Ovary (tissue), 7 donors: ENCODE measurements at regions not wholly inside any gene's neighbourhood (a gene's known extent, or its start where the extent isn't known, plus 50 kb on each side); places are given as distances from the start of the nearest gene placed in this dataset.

Source experiments
- DNase-seq, 5 donors: peaks; one replicate each; pipeline ENCODE4 v3.0.0-alpha.2; 2019 to 2020
- H3K27ac ChIP-seq, 2 donors: fragments of 200-600 bp; one replicate each; pipeline versions ENCODE4 v1.5.1 to v1.8.0; 2019 to 2022
- H3K27me3 ChIP-seq: fragments of 200-600 bp; one replicate; pipeline ENCODE4 v1.8.0; 2022
- H3K36me3 ChIP-seq: fragments of 200-600 bp; sonication (generic); one replicate; pipeline ENCODE4 v1.5.1; 2019
- H3K4me1 ChIP-seq: one replicate; pipeline ENCODE4 v1.8.1; 2013; ENCODE audit warnings: mild to moderate bottlenecking, moderate library complexity; ENCODE audit not compliant: insufficient read depth
- H3K4me3 ChIP-seq: fragments of 200-600 bp; sonication (generic); one replicate; pipeline ENCODE4 v1.5.1; 2017
- H3K9me3 ChIP-seq, 2 donors: fragments of 200-600 bp in 1 of 2; sonication (generic) in 1 of 2; one replicate each; pipeline versions ENCODE4 v1.5.1 to v1.8.1; 2013 to 2019; ENCODE audit warnings: mild to moderate bottlenecking in 1 of 2, moderate library complexity in 1 of 2
- EP300 ChIP-seq: sonication (generic); formaldehyde crosslinking; IDR thresholded peaks from one replicate; pipeline ENCODE4 v1.6.1; 2017; ENCODE audit warnings: antibody characterized with exemption
- POLR2A ChIP-seq: fragments of 450-650 bp; IDR thresholded peaks from one replicate; pipeline ENCODE4 v1.6.1; 2017; ENCODE audit warnings: antibody characterized with exemption, mild to moderate bottlenecking, moderate library complexity
- WGBS, 3 donors: extraction: QIAGEN DNeasy Blood & Tissue Kit in 1 of 3; methylation state at CpG; one replicate each; pipeline versions ENCODE4 v1.1.5 to v1.1.7; 2013 to 2017; 5-methylcytosine and 5-hydroxymethylcytosine counted together
- intact Hi-C, 4 donors: fragments of 100-400 bp; cut with DNase I; formaldehyde crosslinking; loops; one replicate each; pipeline versions ENCODE4 v1.11.0 to v1.15.1; 2022 to 2023
- TF ChIP-seq, protein P1 (sequence below), 3 donors: fragments of 450-650 bp in 2 of 3; fragments of 200-600 bp in 1 of 3; IDR thresholded peaks; one replicate each; pipeline versions ENCODE4 v1.5.1 to v1.8.0; 2016 to 2022; ENCODE audit warnings: antibody characterized with exemption in 3 of 3, mild to moderate bottlenecking in 1 of 3
- donor health status: DM: no; HTN: no; CAD: no; lungs with moderate emphysema.
- donor health status: DM: no; HTN: no; CAD: no.
- donor health status: Bipolar disorder and iron deficiency.
- donor health status: DM: no; HTN: no; CAD: no.
- donor health status: DM: yes; HTN: yes; CAD: no.

DNA sequence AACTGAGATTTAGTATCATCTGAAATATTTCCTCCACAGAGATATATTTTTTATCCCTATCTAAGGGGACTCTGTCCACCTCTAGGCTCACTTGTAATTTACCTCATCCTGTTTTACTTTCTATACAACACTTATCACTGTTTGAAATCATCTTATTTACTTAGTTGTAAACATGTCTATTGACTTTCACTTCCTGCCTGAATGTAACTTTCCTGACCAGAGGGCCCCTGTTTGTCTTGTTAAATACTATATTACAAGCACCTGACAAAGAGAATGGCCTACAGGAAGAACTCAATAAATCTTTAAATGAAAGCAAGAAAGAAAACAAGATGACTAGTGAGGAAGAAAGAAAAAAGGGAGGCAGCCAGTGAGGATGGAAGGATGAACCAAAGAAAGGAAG, 1727.5 kb downstream of the LRRC4C start:
- intact Hi-C loops, result no loop called here
- Histone ChIP-seq H3K4me1 (no peaks in the 10 kb centered on the region), H3K36me3 (no peaks in the 10 kb centered on the region), H3K9me3 (no peaks in the 10 kb centered on the region), H3K27me3 (no peaks in the 10 kb centered on the region), H3K27ac (no peak overlapping the region), H3K4me3 (no peak overlapping the region)
- DNase-seq, result no peak
- TF ChIP-seq EP300, result no peak
- no peak for TF ChIP-seq POLR2A
- TF ChIP-seq, protein P1, sequence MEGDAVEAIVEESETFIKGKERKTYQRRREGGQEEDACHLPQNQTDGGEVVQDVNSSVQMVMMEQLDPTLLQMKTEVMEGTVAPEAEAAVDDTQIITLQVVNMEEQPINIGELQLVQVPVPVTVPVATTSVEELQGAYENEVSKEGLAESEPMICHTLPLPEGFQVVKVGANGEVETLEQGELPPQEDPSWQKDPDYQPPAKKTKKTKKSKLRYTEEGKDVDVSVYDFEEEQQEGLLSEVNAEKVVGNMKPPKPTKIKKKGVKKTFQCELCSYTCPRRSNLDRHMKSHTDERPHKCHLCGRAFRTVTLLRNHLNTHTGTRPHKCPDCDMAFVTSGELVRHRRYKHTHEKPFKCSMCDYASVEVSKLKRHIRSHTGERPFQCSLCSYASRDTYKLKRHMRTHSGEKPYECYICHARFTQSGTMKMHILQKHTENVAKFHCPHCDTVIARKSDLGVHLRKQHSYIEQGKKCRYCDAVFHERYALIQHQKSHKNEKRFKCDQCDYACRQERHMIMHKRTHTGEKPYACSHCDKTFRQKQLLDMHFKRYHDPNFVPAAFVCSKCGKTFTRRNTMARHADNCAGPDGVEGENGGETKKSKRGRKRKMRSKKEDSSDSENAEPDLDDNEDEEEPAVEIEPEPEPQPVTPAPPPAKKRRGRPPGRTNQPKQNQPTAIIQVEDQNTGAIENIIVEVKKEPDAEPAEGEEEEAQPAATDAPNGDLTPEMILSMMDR (IDR thresholded peaks at IDR 0.05), result no peak

- Histone ChIP-seq H3K9me3 (no peaks in the 10 kb centered on the region), H3K27me3 (no peaks in the 10 kb centered on the region), H3K4me3 (no peak overlapping the region), H3K36me3 (no peaks in the 10 kb centered on the region), H3K4me1 (no peaks in the 10 kb centered on the region), H3K27ac (no peak overlapping the region)
- 63 to 70% (median 69%) methylated on average over 3 of the region's 3 CpGs for WGBS, 3 donors
- TF ChIP-seq, protein P1 (IDR thresholded peaks at IDR 0.05), result no peak
- no peak for TF ChIP-seq EP300
- no peak for TF ChIP-seq POLR2A
- no peak for DNase-seq
- intact Hi-C loops, result no loop called here
These were observed 1734.4 kb downstream of the LRRC4C start for GRCh38 chr11:39725081-39725480.

GRCh38 chr11:39724404-39724803, 1735.0 kb downstream of the LRRC4C start:
- TF ChIP-seq POLR2A, result no peak
- TF ChIP-seq, protein P1 (IDR thresholded peaks at IDR 0.05), result no peak
- no peak for TF ChIP-seq EP300
- H3K4me1 ChIP-seq, result no peaks in the 10 kb centered on the region
- H3K36me3 ChIP-seq, result no peaks in the 10 kb centered on the region
- 53 to 65% (median 57%) methylated on average over 4 of the region's 4 CpGs for WGBS, 3 donors
- H3K27me3 ChIP-seq, result no peaks in the 10 kb centered on the region
- no peak overlapping the region for H3K4me3 ChIP-seq
- intact Hi-C loops, result no loop called here
- DNase-seq, result no peak
- H3K9me3 ChIP-seq, result no peaks in the 10 kb centered on the region
- no peak overlapping the region for H3K27ac ChIP-seq

- Histone ChIP-seq H3K4me3 (no peak overlapping the region), H3K27me3 (no peaks in the 10 kb centered on the region), H3K4me1 (no peaks in the 10 kb centered on the region), H3K9me3 (no peaks in the 10 kb centered on the region), H3K36me3 (no peaks in the 10 kb centered on the region), H3K27ac (no peak overlapping the region)
- TF ChIP-seq EP300 (no peak), POLR2A (no peak)
- TF ChIP-seq, protein P1 (IDR thresholded peaks at IDR 0.05), result no peak
- 74 to 82% (median 76%) methylated on average over 2 of the region's 2 CpGs for WGBS, 3 donors
- DNase-seq, result no peak
- intact Hi-C loops, result no loop called here
These were observed 1746.9 kb downstream of the LRRC4C start for GRCh38 chr11:39712581-39712980.

DNA sequence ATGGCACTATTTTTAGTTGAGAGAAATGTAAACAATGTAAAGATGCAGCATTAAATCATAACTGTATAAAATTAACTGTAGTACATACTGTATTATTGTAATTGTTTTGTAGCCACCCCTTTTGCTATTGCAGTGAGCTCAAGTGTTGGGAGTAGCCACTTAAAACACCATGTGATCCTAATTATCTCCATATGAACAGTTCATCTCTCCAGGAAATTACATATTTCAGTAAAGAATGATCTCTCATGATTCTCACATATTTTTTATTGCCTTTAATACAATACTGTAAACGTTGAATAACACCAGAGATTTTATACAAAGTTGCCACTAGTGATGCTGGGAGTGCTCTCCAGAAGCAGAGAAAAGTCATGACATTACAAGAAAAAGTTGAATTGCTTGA, 1768.6 kb downstream of the LRRC4C start:
- 41 to 50% (median 43%) methylated on average over 1 of the region's 1 CpG for WGBS, 3 donors
- H3K27ac ChIP-seq, result no peak overlapping the region
- H3K36me3 ChIP-seq, result no peaks in the 10 kb centered on the region
- intact Hi-C loops, result no loop called here
- no peak overlapping the region for H3K4me3 ChIP-seq
- H3K9me3 ChIP-seq, result no peaks in the 10 kb centered on the region
- no peak for DNase-seq
- TF ChIP-seq, protein P1 (IDR thresholded peaks at IDR 0.05), result no peak
- no peak for TF ChIP-seq EP300
- no peak for TF ChIP-seq POLR2A
- no peaks in the 10 kb centered on the region for H3K27me3 ChIP-seq
- no peaks in the 10 kb centered on the region for H3K4me1 ChIP-seq
